Superior temporal gyrus (tissue), 1 donor: ENCODE measurements at regions not wholly inside any gene's neighbourhood (a gene's known extent, or its start where the extent isn't known, plus 50 kb on each side); places are given as distances from the start of the nearest gene placed in this dataset.

ENCODE experiments used
- DNase-seq: peaks from one replicate; pipeline ENCODE4 v3.0.0-alpha.2; 2016; ENCODE audit errors: extremely low spot score

GRCh38 chr4:35534962-35535361 lies 709.4 kb downstream of the ARAP2 start:
- no peak for DNase-seq

GRCh38 chr4:35538807-35539206 lies 705.5 kb downstream of the ARAP2 start:
- DNase-seq, result no peak

DNA sequence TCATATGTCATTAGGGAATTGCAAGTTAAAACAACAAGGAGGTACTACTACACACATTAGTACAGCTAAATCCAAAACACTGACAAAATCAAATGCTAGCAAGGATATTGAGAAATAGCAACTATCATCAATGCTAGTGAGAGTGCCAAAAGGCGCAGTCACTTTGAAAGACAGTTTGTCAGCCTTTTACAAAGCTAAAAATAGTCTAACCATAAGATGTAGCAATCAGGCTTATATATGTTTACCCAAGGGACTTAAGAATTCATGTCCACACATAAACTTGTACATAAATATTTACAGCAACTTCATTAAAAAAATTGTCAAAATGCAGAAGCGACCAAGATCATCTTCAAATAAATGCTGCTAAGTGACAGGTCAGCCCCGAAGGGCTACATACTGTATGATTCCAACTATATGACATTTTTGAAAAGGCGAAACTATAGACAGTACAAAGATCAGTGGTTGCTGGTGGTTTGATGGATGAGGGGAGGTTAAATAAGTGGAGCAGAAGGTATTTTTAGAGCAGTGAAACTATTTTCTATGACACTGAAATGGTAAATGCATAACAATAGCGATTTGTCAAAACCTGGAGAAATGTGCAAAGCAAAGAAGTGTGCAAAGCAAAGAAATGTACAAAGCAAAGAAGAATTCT lies 704.8 kb downstream of the ARAP2 start:
- DNase-seq, result no peak

DNA sequence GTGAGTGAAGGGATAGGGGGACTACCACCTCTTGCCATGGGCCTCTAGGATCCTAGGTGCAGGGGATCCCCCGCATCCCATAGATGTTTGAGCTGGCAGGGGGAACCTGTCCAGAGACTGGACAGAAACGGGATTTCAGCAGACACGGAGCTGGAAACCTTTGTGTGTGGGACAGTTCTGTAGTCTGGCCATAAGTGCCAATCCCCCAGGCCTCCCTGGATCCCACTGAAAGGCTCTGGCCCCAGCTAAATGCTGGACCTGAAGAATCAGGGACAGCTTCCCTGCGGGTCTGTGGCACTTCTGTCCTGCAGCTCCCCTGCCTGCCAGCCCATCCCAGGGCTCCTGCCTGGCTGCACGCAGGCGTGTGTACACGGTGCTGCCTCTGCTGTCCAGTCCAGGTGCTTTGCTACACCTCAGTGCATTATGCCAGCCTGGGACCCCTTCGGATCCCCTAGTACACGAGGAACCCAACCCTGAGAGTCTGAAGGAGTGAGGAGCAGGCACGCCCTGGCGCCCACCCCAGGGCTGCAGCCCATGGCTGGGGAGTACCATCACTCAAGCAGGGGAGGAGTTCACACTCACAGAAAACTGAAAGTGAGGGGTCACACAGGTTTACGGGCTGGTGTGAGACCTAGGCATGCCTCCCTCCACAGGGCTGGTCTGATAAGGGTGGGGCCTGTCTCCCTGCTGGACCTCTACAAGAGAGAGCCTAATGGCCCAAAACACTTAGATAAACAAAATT lies 703.0 kb downstream of the ARAP2 start:
- no peak for DNase-seq

- no peak for DNase-seq
Measured at GRCh38 chr4:35541888-35542213, 702.5 kb downstream of the ARAP2 start.

DNA sequence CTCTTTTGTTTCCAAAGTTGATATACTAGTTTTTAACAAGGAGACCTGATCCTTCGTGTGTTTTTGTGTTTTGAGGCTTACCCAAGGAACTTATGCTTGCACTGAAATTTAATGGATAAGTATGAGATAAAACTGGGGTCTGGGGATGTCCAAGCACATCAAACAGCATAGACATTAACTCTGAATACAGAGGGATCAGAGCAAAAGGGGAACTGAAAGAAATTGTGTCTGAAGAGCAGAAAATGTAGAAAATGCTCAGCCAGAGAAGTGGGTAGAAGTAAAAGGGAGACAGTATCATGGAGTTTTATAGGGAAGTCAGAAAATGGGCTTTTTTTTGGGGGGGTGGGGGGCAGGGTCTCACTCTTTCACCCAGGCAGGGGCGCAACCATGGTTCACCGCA lies 695.4 kb downstream of the ARAP2 start:
- no peak for DNase-seq

GRCh38 chr4:35556387-35556786 lies 687.9 kb downstream of the ARAP2 start:
- DNase-seq, result no peak

DNA sequence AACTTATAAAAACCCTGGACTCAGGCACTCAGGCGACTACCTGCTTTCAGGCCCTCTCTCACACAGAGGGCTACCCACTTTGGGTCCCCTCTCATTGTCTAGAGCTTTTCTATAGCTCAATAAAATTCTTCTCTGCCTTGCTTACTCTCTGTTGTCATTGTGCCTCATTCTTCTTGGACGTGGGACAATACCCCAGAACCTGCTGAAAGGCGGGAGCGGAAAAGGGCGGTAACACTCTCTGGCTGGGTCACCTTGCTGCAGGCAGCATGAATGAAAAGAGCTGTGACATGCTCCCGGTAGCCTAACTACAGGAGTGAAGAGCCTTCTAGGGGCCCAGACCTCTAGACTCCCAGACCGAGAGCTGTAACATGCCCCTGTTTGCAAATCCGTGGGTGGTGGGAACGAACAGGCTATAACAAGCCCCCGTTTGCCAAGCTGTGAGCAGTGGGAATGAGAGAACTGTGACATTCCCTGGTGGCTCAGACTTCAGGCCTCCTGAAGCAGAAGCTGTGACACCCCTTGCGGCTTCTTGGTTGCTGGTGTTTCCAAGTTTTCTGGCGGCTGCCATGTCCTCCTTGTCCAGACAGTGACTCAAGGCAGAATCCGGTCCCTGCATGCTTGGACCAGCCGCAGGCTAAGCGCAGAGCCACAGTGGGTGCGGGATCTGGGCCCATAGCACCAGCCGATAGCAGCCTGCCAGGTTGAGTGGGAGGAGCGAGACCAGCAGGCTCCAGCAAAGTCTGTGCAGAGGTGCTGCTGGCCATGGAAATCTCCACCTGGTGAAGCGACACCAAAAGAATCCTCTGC lies 684.6 kb downstream of the ARAP2 start:
- no peak for DNase-seq

DNA sequence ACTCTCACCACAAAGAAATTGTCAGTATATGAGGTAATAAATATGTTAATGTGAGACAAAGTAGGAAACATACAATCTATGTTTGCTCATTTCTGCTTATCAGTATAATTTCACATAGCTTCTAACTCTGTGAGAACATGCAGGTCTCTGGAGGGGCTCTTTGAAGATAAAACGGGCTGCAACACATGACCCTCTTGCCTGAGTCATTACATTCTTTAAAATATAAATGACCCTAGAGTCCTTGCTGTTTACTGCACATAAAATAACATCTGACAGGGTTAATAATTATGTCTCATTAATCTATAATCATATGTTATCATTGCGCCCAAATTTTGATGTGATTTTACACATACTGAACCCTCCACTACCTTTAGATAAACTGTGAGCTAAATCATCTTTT lies 681.5 kb downstream of the ARAP2 start:
- no peak for DNase-seq

DNA sequence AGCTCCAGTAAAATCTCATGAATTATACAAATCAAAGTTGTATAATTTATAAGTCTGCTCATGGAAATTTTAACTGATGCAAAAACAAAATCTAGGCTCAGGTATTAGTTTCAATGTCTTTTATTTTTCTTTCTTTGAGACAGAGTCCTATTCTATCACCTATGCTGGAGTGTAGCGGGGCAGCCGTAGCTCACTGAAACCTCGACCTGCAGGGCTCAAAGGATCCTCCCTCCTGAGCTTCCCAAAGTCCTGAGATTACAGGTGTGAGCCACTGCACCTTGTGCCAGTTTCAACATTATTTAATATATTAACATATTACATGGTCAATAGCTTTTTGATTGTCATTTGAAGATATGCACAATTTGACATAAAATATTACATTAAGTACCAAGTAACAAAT lies 678.7 kb downstream of the ARAP2 start:
- no peak for DNase-seq

DNA sequence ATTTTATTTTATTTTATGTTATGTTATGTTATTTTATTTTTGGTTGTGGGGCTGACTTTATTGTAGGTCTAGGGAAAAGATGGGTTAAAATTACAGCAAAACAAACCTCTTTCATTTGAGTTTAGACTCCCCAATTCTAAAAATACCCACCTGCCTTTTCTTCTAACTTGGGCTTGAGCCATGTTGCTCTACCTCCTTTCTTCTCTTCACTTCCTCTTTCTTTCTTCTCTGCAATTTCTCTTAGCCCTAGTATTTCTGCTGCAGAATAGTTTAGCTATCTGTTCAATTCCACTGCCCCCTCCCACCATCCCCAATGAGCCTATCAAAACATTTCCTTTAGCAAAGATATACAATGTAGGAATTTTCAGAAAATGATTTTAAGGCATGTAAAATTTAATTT lies 653.3 kb downstream of the ARAP2 start:
- DNase-seq, result no peak

- DNase-seq, result no peak
Measured at GRCh38 chr4:35604252-35604651, 640.1 kb downstream of the ARAP2 start.

- DNase-seq, result no peak
Measured at GRCh38 chr4:35604724-35605123, 639.6 kb downstream of the ARAP2 start.

GRCh38 chr4:35608205-35608604 lies 636.1 kb downstream of the ARAP2 start:
- DNase-seq, result no peak

GRCh38 chr4:35614120-35614519 lies 630.2 kb downstream of the ARAP2 start:
- DNase-seq, result no peak

DNA sequence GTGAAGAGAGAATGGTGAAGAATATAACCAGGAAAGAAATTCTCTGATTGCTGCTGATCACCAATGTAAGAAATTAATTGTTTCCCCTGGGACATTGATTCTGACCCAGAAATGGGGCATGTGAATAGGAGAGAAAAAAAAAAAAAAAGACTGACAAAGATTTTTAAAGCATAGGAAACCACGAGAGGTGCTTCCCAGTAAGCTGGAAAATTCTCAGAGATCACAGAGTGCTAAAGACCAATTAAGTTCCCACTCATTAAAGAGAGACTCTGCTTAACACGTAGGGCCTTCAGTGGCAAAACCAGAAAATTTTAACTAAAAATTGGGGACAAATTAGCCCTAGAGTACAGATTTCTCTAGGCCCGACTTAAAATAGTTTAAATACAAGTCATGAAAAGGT lies 604.4 kb downstream of the ARAP2 start:
- no peak for DNase-seq

DNA sequence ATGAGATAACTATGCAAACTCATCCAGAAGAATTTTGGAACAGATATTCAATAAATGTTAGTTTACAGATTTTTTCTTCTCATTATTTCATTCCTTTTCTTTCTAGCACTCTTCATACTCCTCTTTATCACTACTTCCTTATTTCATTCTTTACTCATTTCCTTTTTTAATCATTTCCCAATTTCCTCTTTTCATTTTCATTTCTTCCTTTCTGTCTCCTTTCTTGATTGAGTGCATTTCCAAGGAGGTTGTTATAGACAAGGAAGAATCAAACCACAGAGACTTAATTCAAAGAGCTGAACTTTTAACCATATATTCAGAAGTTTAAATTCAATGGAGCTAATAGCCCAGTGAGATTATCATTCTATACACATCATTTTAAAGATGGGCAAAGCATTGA lies 600.7 kb downstream of the ARAP2 start:
- DNase-seq, result no peak

- DNase-seq, result no peak
Measured at GRCh38 chr4:35644591-35644990, 599.7 kb downstream of the ARAP2 start.

DNA sequence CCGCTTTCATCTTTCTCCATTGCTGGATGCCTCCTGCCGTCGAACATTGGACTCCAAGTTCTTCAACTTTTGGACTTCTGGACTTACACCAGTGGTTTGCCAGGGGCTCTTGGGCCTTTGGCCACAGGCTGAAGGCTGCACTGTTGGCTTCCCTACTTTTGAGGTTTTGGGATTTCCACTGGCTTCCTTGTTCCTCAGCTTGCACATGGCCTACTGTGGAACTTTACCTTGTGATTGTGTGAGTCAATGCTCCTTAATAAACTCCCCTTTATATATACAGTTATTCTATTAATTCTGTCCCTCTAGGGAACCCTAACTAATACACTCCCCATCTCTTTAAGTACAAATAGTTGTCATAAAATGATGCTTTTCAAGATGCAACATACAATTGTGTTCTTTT lies 595.3 kb downstream of the ARAP2 start:
- DNase-seq, result no peak

GRCh38 chr4:35649778-35650177 lies 594.5 kb downstream of the ARAP2 start:
- no peak for DNase-seq

DNA sequence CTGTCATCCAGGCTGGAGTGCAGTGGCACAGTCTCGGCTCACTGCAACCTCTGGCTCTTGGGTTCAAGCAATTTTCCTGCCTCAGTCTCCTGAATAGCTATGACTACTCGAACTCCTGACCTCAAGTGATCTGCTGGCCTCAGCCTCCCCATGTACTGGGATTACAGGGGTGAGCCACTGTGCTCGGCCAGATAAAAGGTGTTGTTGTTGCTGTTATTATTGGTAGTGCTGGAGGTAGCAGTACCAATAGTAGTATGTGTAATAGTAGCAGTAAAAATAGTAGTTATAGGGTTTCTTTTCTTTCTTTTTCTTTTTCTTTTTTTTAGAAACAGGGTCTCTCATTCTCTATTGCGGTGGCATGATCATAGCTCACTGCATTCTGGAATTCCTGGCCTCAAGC lies 592.1 kb downstream of the ARAP2 start:
- DNase-seq, result no peak

DNA sequence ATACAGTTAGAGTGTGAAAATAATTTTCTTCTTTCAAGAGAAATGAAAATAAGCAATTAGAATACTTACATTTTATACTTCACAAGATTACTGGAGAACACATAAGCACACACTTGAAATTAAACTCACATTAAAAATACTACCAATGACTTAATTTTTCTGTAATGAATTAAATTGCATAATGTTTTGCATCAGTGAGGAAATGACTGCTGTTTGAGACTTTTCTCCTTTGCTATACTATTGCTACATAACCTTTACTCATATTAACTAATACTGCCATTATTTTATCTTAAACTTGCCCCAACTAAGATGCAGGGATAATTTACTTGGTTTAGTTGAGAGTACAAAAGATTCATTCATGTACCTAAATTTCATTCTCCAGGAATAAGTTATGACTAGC lies 590.9 kb downstream of the ARAP2 start:
- no peak for DNase-seq

DNA sequence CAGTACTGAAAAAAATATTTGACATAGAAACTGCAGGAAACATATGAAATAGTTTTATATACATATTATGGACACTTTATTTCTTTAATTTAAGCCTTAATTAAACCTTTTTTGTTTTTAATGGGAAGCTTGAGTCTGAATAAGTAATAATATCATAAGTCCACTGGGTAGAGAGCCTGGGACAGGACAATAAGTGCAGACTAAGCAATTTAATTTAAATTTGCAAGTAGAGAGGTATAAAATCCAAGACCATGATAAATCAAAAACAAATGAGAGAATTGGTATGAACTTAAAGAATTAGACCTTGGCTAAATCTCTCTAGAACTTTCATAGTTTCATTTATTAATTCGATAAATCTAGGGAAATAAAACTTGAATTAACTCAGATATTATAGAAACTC lies 571.2 kb downstream of the ARAP2 start:
- DNase-seq, result no peak
